ENCODE measurements at regions not wholly inside any gene's neighbourhood (a gene's known extent, or its start where the extent isn't known, plus 50 kb on each side); places are given as distances from the start of the nearest gene placed in this dataset.

- H3K27ac Mint-ChIP-seq: no peak overlapping the region
- intact Hi-C loops (cut with DNase I, micrococcal nuclease): no loop called here
- H3K4me1 Mint-ChIP-seq: no peaks in the 10 kb centered on the region
- no peak overlapping the region for H3K4me3 Mint-ChIP-seq
- POLR2A ChIA-PET: no interaction called here
- CTCF ChIA-PET: interaction anchor here (1.3 kb wide), 1 partner anchor 17 kb away, joined by 3 read pairs; no protein-coding TSS in a partner anchor
- ATAC-seq (no peak), DNase-seq (no peak)
- peaks cover 7% of the 10 kb centered on the region for H3K9me3 Mint-ChIP-seq (ENCODE audit: low read depth)
- no peaks in the 10 kb centered on the region for H3K36me3 Mint-ChIP-seq (ENCODE audit: low read depth)
- no peaks in the 10 kb centered on the region for H3K27me3 Mint-ChIP-seq
Observed at GRCh38 chr21:17051054-17051453, 461.8 kb upstream of the CXADR start.

- ChIA-PET CTCF (no interaction called here), POLR2A (no interaction called here)
- no peak overlapping the region for H3K4me3 Mint-ChIP-seq
- no peak for DNase-seq
- intact Hi-C loops (cut with DNase I, micrococcal nuclease): no loop called here
- no peaks in the 10 kb centered on the region for H3K27me3 Mint-ChIP-seq
- ATAC-seq: no peak
- H3K4me1 Mint-ChIP-seq: no peaks in the 10 kb centered on the region
- no peaks in the 10 kb centered on the region for H3K36me3 Mint-ChIP-seq (ENCODE audit: low read depth)
- H3K27ac Mint-ChIP-seq: no peak overlapping the region
- H3K9me3 Mint-ChIP-seq (ENCODE audit: low read depth): peaks cover 3% of the 10 kb centered on the region
Observed at GRCh38 chr21:17053321-17053720, 459.5 kb upstream of the CXADR start.

GRCh38 chr21:17059936-17060335 is 452.9 kb upstream of the CXADR start:
- ChIA-PET CTCF (interaction anchor here (0.8 kb wide), 1 partner anchor 94 kb away, joined by 4 read pairs; no protein-coding TSS in a partner anchor), POLR2A (no interaction called here)
- Mint-ChIP-seq H3K9me3 (ENCODE audit: low read depth) (peaks cover 9% of the 10 kb centered on the region), H3K36me3 (ENCODE audit: low read depth) (no peaks in the 10 kb centered on the region), H3K27me3 (no peaks in the 10 kb centered on the region), H3K4me1 (no peaks in the 10 kb centered on the region), H3K27ac (no peak overlapping the region), H3K4me3 (no peak overlapping the region)
- intact Hi-C loops (cut with DNase I, micrococcal nuclease): no loop called here
- no peak for DNase-seq
- no peak for ATAC-seq

- Mint-ChIP-seq H3K4me1 (no peaks in the 10 kb centered on the region), H3K27ac (no peak overlapping the region), H3K9me3 (ENCODE audit: low read depth) (peaks cover 7% of the 10 kb centered on the region), H3K4me3 (no peak overlapping the region), H3K27me3 (no peaks in the 10 kb centered on the region), H3K36me3 (ENCODE audit: low read depth) (no peaks in the 10 kb centered on the region)
- POLR2A ChIA-PET: no interaction called here
- ATAC-seq: no peak
- CTCF ChIA-PET: no interaction called here
- intact Hi-C loops (cut with DNase I, micrococcal nuclease): no loop called here
- no peak for DNase-seq
Observed at GRCh38 chr21:17066006-17066405, 446.8 kb upstream of the CXADR start.

- Mint-ChIP-seq H3K27me3 (no peaks in the 10 kb centered on the region), H3K9me3 (ENCODE audit: low read depth) (peaks cover 6% of the 10 kb centered on the region), H3K27ac (no peak overlapping the region), H3K4me3 (no peak overlapping the region), H3K36me3 (ENCODE audit: low read depth) (no peaks in the 10 kb centered on the region), H3K4me1 (no peaks in the 10 kb centered on the region)
- POLR2A ChIA-PET: no interaction called here
- intact Hi-C loops (cut with DNase I, micrococcal nuclease): no loop called here
- no peak for ATAC-seq
- CTCF ChIA-PET: no interaction called here
- DNase-seq: no peak
Observed at GRCh38 chr21:17071093-17071492, 441.8 kb upstream of the CXADR start.

GRCh38 chr21:17081193-17081592 is 431.6 kb upstream of the CXADR start:
- Mint-ChIP-seq H3K4me1 (no peaks in the 10 kb centered on the region), H3K27me3 (no peaks in the 10 kb centered on the region), H3K36me3 (ENCODE audit: low read depth) (no peaks in the 10 kb centered on the region), H3K27ac (no peak overlapping the region), H3K9me3 (ENCODE audit: low read depth) (no peaks in the 10 kb centered on the region), H3K4me3 (no peak overlapping the region)
- ATAC-seq: no peak
- no peak for DNase-seq
- ChIA-PET CTCF (interaction anchor here (1.3 kb wide), 1 partner anchor 12 kb away, joined by 4 read pairs; no protein-coding TSS in a partner anchor), POLR2A (no interaction called here)
- intact Hi-C loops (cut with DNase I, micrococcal nuclease): no loop called here

- Mint-ChIP-seq H3K36me3 (ENCODE audit: low read depth) (no peaks in the 10 kb centered on the region), H3K4me1 (no peaks in the 10 kb centered on the region), H3K4me3 (no peak overlapping the region), H3K27ac (no peak overlapping the region), H3K27me3 (no peaks in the 10 kb centered on the region), H3K9me3 (ENCODE audit: low read depth) (no peaks in the 10 kb centered on the region)
- DNase-seq: no peak
- ChIA-PET POLR2A (no interaction called here), CTCF (no interaction called here)
- no peak for ATAC-seq
- intact Hi-C loops (cut with DNase I, micrococcal nuclease): no loop called here
Observed at GRCh38 chr21:17082843-17083483, 429.9 kb upstream of the CXADR start.

- DNase-seq (no peak), ATAC-seq (no peak)
- POLR2A ChIA-PET: no interaction called here
- CTCF ChIA-PET: no interaction called here
- Mint-ChIP-seq H3K4me1 (no peaks in the 10 kb centered on the region), H3K36me3 (ENCODE audit: low read depth) (no peaks in the 10 kb centered on the region), H3K4me3 (no peak overlapping the region), H3K27ac (no peak overlapping the region), H3K9me3 (ENCODE audit: low read depth) (peaks cover 4% of the 10 kb centered on the region), H3K27me3 (no peaks in the 10 kb centered on the region)
- intact Hi-C loops (cut with DNase I, micrococcal nuclease): no loop called here
Observed at GRCh38 chr21:17085707-17086106, 427.1 kb upstream of the CXADR start.

- no peaks in the 10 kb centered on the region for H3K4me1 Mint-ChIP-seq
- intact Hi-C loops (cut with DNase I, micrococcal nuclease): no loop called here
- ATAC-seq (no peak), DNase-seq (no peak)
- CTCF ChIA-PET: interaction anchor here (0.8 kb wide), 1 partner anchor 11 kb away, joined by 3 read pairs; no protein-coding TSS in a partner anchor
- H3K27ac Mint-ChIP-seq: no peak overlapping the region
- peaks cover 7% of the 10 kb centered on the region for H3K9me3 Mint-ChIP-seq (ENCODE audit: low read depth)
- H3K36me3 Mint-ChIP-seq (ENCODE audit: low read depth): no peaks in the 10 kb centered on the region
- no peaks in the 10 kb centered on the region for H3K27me3 Mint-ChIP-seq
- POLR2A ChIA-PET: no interaction called here
- no peak overlapping the region for H3K4me3 Mint-ChIP-seq
Observed at GRCh38 chr21:17088500-17088899, 424.3 kb upstream of the CXADR start.

GRCh38 chr21:17089091-17089491 is 423.8 kb upstream of the CXADR start:
- CTCF ChIA-PET: interaction anchor here (0.8 kb wide), 1 partner anchor 12 kb away, joined by 3 read pairs; no protein-coding TSS in a partner anchor
- Mint-ChIP-seq H3K4me1 (no peaks in the 10 kb centered on the region), H3K9me3 (ENCODE audit: low read depth) (peaks cover 7% of the 10 kb centered on the region), H3K27me3 (no peaks in the 10 kb centered on the region), H3K4me3 (no peak overlapping the region), H3K27ac (no peak overlapping the region), H3K36me3 (ENCODE audit: low read depth) (no peaks in the 10 kb centered on the region)
- DNase-seq (no peak), ATAC-seq (no peak)
- intact Hi-C loops (cut with DNase I, micrococcal nuclease): no loop called here
- POLR2A ChIA-PET: no interaction called here

- Mint-ChIP-seq H3K27ac (no peak overlapping the region), H3K36me3 (ENCODE audit: low read depth) (no peaks in the 10 kb centered on the region), H3K9me3 (ENCODE audit: low read depth) (peaks cover 12% of the 10 kb centered on the region), H3K4me1 (no peaks in the 10 kb centered on the region), H3K4me3 (no peak overlapping the region), H3K27me3 (no peaks in the 10 kb centered on the region)
- DNase-seq (no peak), ATAC-seq (no peak)
- intact Hi-C loops (cut with DNase I, micrococcal nuclease): no loop called here
- POLR2A ChIA-PET: no interaction called here
- CTCF ChIA-PET: no interaction called here
Observed at GRCh38 chr21:17101696-17102095, 411.1 kb upstream of the CXADR start.

- Mint-ChIP-seq H3K4me3 (no peak overlapping the region), H3K27ac (no peak overlapping the region), H3K36me3 (ENCODE audit: low read depth) (no peaks in the 10 kb centered on the region), H3K9me3 (ENCODE audit: low read depth) (peaks cover 7% of the 10 kb centered on the region), H3K27me3 (no peaks in the 10 kb centered on the region), H3K4me1 (no peaks in the 10 kb centered on the region)
- DNase-seq: no peak
- ATAC-seq: no peak
- ChIA-PET CTCF (no interaction called here), POLR2A (no interaction called here)
- intact Hi-C loops (cut with DNase I, micrococcal nuclease): no loop called here
Observed at GRCh38 chr21:17105932-17106331, 406.9 kb upstream of the CXADR start.

- Mint-ChIP-seq H3K4me1 (no peaks in the 10 kb centered on the region), H3K9me3 (ENCODE audit: low read depth) (peaks cover 6% of the 10 kb centered on the region), H3K36me3 (ENCODE audit: low read depth) (no peaks in the 10 kb centered on the region), H3K4me3 (no peak overlapping the region), H3K27me3 (no peaks in the 10 kb centered on the region), H3K27ac (no peak overlapping the region)
- intact Hi-C loops (cut with DNase I, micrococcal nuclease): no loop called here
- DNase-seq (no peak), ATAC-seq (no peak)
- POLR2A ChIA-PET: no interaction called here
- CTCF ChIA-PET: no interaction called here
Observed at GRCh38 chr21:17114045-17114444, 398.8 kb upstream of the CXADR start.
